ENCODE measurements at regions not wholly inside any gene's neighbourhood (a gene's known extent, or its start where the extent isn't known, plus 50 kb on each side); places are given as distances from the start of the nearest gene placed in this dataset.

DNA sequence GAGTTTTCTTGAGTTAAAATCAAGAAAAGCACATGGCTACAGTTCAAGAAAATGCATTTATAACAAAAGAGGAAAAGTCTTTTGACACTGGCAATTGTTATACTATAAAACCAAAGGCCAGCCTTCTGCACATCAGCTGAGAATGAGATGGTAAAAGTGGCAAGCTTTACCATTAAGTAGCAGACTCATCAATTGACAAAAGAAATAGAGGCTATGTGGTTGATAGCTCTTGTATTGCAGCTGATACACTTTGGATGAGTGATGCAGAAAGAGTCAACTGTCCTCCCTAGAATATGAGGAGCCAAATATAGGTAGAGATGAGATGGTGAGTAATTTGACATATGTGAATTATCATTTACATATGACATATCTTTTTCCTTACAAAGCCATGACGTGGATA is 1100.9 kb upstream of the CDH6 start:
- Histone ChIP-seq H3K36me3 (ENCODE audit: control insufficient read depth, insufficient read depth, low read length) (no peaks in the 10 kb centered on the region), H3K27me3 (replicated peaks; ENCODE audit: control insufficient read depth, insufficient read depth, low read length) (no peaks in the 10 kb centered on the region), H3K4me3 (replicated peaks; ENCODE audit: low read depth, low read length) (no peak overlapping the region)
- no peak for DNase-seq (ENCODE audit: extremely low read depth, insufficient read length)
- TF ChIP-seq, protein P1, sequence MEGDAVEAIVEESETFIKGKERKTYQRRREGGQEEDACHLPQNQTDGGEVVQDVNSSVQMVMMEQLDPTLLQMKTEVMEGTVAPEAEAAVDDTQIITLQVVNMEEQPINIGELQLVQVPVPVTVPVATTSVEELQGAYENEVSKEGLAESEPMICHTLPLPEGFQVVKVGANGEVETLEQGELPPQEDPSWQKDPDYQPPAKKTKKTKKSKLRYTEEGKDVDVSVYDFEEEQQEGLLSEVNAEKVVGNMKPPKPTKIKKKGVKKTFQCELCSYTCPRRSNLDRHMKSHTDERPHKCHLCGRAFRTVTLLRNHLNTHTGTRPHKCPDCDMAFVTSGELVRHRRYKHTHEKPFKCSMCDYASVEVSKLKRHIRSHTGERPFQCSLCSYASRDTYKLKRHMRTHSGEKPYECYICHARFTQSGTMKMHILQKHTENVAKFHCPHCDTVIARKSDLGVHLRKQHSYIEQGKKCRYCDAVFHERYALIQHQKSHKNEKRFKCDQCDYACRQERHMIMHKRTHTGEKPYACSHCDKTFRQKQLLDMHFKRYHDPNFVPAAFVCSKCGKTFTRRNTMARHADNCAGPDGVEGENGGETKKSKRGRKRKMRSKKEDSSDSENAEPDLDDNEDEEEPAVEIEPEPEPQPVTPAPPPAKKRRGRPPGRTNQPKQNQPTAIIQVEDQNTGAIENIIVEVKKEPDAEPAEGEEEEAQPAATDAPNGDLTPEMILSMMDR (IDR thresholded peaks at IDR 0.05; ENCODE audit: insufficient read depth, low read length, poor library complexity, severe bottlenecking), result no peak

DNA sequence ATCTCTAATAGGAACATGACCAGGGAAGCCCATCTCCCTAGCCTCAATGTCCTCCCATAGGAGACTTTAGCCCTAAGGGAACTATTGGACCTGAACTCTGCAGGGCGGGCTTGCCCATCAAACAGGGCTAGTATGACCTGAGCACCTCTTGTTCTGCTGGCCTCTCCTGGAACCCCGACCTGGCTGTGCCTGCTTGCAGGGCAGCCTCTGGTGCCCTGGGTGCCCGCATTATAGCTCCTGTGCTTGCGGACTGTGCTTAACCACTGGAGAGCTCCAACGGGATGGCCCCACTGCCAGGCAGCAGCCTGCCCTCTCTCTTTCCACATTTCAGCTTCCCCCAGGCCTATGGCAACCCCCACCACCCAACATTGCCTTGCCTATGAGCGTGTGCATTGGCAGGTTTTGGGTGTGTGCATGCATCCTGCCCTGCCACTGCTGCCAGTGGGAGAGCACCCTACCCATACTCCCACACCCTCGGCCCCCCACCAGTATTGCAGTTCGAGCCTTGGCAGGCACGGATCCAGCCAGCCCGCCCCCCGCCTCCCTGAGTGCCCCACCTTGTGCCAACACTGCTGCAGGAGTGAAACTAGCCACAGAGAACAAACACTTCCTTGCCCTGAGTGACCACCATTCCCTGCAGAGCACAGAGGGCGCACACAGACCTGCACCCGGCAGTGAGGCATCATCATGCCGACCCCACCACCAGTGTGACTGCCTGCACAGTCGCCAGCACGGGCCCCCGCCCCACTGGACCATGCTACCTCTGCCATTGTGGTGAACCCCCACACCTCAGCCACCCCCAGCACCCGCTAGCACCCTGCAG is 1123.8 kb upstream of the CDH6 start:
- H3K36me3 ChIP-seq (ENCODE audit: control insufficient read depth, insufficient read depth, low read length), result no peaks in the 10 kb centered on the region
- TF ChIP-seq, protein P1 (IDR thresholded peaks at IDR 0.05; ENCODE audit: insufficient read depth, low read length, poor library complexity, severe bottlenecking), result no peak
- H3K4me3 ChIP-seq (replicated peaks; ENCODE audit: low read depth, low read length), result no peak overlapping the region
- no peak for DNase-seq (ENCODE audit: extremely low read depth, insufficient read length)
- H3K27me3 ChIP-seq (replicated peaks; ENCODE audit: control insufficient read depth, insufficient read depth, low read length), result no peaks in the 10 kb centered on the region

DNA sequence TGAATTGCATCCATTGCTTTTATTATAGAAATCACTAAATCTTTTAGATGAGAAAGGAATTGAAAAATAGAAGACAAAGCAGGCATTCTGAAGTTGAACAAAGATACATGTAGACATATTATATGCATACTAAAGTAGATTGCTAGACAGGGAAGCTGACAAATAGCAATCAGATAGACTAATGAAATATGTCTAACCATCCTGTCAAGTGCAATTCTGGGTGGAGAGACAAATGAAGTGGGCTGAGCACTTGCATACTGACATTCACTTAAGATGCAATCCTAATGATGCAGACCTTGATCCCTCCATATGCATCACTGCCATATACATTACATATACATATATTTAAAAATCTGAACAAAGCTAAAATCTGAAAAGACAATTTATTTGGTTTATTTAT is 1130.0 kb upstream of the CDH6 start:
- H3K4me3 ChIP-seq (replicated peaks; ENCODE audit: low read depth, low read length), result no peak overlapping the region
- no peaks in the 10 kb centered on the region for H3K27me3 ChIP-seq (replicated peaks; ENCODE audit: control insufficient read depth, insufficient read depth, low read length)
- TF ChIP-seq, protein P1 (IDR thresholded peaks at IDR 0.05; ENCODE audit: insufficient read depth, low read length, poor library complexity, severe bottlenecking), result no peak
- no peak for DNase-seq (ENCODE audit: extremely low read depth, insufficient read length)
- H3K36me3 ChIP-seq (ENCODE audit: control insufficient read depth, insufficient read depth, low read length), result no peaks in the 10 kb centered on the region

DNA sequence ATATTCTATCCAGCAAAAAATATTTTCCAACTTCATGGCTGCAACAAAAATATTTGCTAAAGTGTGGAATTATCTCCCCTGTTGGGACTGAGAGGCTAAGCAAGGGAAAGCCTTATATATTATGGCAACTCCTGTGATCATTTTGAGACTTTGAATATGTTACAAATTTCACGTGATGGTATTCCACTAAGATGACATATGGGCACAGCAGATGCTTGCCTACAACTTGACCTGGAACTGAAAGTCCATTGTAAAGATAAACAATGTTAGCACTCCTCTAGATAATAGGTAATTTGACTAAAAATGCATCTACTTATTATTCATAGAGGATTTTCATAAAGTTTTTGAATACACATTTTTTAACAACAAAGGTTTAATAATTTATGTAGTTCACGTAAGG is 1141.5 kb upstream of the CDH6 start:
- Histone ChIP-seq H3K36me3 (ENCODE audit: control insufficient read depth, insufficient read depth, low read length) (no peaks in the 10 kb centered on the region), H3K27me3 (replicated peaks; ENCODE audit: control insufficient read depth, insufficient read depth, low read length) (no peaks in the 10 kb centered on the region), H3K4me3 (replicated peaks; ENCODE audit: low read depth, low read length) (no peak overlapping the region)
- no peak for DNase-seq (ENCODE audit: extremely low read depth, insufficient read length)
- TF ChIP-seq, protein P1 (IDR thresholded peaks at IDR 0.05; ENCODE audit: insufficient read depth, low read length, poor library complexity, severe bottlenecking), result no peak

DNA sequence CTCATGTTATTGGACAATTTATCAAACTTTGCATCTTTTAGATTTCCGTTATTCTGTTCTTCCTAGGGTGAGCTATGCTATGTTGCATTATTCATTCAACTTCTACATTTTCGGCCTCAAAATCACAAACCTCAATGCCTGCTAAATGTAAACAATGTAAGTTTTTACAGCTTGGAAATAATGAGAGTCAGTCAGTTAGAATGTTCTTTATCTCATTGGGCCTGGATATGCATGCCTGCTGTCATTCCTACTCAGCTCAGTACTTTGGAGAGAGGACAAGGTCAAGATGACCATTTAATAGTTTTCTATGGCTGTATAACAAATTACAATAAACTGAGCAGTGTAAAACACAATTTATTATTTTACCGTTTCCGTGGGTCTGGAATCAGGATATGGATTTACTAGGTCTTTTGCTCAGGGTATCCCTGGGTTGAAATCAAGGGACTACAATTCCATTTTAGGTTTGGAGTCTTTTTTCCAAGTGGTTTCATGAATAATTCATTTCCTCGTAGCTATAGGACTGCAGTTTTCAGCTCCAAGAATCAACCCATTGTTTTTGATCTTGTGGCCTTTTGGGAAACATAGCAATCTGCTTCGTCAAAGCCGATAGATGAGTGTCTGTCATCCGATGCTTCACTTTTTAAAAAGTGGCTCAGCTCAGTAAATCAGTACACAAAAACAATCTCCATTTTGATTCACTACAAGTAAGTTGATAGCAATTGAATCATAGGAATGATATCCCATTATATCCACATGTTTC is 1143.2 kb upstream of the CDH6 start:
- no peaks in the 10 kb centered on the region for H3K36me3 ChIP-seq (ENCODE audit: control insufficient read depth, insufficient read depth, low read length)
- DNase-seq (ENCODE audit: extremely low read depth, insufficient read length), result no peak

More for the DNA sequence above, 1143.2 kb upstream of the CDH6 start:
- H3K27me3 ChIP-seq (replicated peaks; ENCODE audit: control insufficient read depth, insufficient read depth, low read length), result no peaks in the 10 kb centered on the region
- H3K4me3 ChIP-seq (replicated peaks; ENCODE audit: low read depth, low read length), result no peak overlapping the region
- TF ChIP-seq, protein P1 (IDR thresholded peaks at IDR 0.05; ENCODE audit: insufficient read depth, low read length, poor library complexity, severe bottlenecking), result no peak

Measured in GM06990 (cell line).